HG03432 (cell line): ENCODE measurements at regions not wholly inside any gene's neighbourhood (a gene's known extent, or its start where the extent isn't known, plus 50 kb on each side); places are given as distances from the start of the nearest gene placed in this dataset.
"Not testable (repeated sequence)": the region's sequence is repeated elsewhere in the genome, so short reads cannot be mapped to it uniquely, and the experiment has no call there.

ENCODE experiments used
- ATAC-seq: cut with Tn5 transposase; IDR thresholded peaks from one replicate; pipeline ENCODE4 v1.9.1; 2021; ENCODE audit warnings: mild to moderate bottlenecking, moderate library complexity; ENCODE audit not compliant: unreplicated experiment

GRCh38 chr21:41571938-41572510 lies 64.1 kb upstream of the TMPRSS2 start:
- ATAC-seq = no peak

- ATAC-seq = peak; percentile 88
Observed at GRCh38 chr21:41570791-41571355, 62.9 kb upstream of the TMPRSS2 start.

DNA sequence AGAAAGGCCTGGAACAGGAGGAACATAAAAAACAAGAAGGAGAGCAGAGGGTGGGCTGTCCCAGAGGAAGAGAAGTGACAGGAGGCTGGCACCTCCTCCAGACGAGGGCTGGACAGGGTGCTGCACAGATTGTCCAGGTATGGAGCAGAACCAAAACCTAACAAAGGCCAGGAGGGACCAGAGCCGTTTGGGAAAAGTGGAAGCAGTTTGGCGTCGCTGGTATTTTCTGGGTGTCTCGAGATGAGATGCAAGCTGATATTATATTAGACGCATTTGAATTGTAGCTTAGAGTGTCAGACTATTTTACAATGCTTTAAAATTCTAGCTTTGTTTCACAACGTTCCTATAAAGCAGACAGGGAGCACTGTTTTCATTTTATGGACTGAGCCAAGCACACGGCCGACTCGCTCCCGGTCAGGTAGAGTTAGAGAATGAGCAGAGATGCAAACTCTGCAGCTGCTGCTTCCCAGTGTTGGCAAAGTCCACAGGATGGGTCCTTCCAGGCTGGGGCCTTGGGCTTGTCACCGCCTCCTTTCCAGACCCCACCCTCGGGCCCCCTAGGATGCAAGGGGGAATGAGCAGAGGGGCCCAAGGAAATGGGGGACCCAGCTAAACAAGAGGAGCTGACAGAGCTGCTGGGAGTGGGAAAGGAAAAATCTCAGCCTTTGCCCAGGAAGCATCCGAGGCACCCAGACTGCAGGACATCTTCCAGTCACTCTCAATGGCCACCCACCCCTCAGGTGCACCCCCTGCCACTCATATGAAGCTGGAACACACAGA lies 60.8 kb upstream of the TMPRSS2 start:
- no peak for ATAC-seq

GRCh38 chr21:41567901-41568510 lies 60.0 kb upstream of the TMPRSS2 start:
- ATAC-seq = no peak

DNA sequence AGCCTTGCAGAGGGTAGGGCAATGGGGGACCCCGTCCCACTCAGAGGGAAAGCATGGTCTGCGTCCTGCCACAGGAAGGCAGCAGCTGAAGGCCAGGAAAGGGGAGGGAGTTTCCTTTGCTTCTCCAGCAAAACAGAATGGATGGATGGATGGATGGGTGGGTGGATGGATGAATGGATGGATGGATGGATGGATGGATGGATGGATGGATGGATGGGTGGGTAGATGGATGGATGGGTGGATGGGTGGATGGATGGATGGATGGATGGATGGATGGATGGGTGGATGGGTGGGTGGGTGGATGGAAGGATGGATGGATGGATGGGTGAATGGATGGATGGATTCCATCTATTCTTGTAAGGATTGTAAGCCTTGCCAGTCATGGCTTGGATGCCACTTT lies 59.3 kb upstream of the TMPRSS2 start:
- ATAC-seq = not testable (repeated sequence)

DNA sequence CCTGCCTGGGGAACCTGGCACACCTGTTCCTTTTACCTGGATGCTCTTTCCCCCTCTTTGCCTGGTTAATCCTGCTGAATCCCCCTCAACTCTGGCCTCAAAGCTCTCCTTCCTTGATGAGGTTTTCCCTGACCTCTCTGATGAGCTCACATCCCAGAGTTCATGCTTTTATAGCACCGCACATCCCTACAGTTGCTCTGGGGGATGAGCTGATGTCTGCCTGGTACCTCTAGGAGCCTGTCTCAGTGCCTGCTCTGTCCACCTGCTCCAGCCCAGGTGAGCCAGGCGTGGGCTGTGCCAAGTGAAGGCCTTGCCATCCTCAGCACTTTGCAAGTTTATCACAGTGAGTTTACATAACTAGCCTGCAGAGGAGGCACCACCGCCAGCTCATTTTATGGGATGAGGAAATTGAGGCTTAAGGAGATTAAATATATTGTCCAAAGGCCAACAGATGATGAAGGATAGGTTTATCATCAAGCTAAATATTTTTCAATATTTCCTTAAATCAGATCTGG lies 58.6 kb upstream of the TMPRSS2 start:
- no peak for ATAC-seq

GRCh38 chr21:41565550-41565949 lies 57.6 kb upstream of the TMPRSS2 start:
- no peak for ATAC-seq

- ATAC-seq = no peak
Observed at GRCh38 chr21:41564871-41565274, 56.9 kb upstream of the TMPRSS2 start.

DNA sequence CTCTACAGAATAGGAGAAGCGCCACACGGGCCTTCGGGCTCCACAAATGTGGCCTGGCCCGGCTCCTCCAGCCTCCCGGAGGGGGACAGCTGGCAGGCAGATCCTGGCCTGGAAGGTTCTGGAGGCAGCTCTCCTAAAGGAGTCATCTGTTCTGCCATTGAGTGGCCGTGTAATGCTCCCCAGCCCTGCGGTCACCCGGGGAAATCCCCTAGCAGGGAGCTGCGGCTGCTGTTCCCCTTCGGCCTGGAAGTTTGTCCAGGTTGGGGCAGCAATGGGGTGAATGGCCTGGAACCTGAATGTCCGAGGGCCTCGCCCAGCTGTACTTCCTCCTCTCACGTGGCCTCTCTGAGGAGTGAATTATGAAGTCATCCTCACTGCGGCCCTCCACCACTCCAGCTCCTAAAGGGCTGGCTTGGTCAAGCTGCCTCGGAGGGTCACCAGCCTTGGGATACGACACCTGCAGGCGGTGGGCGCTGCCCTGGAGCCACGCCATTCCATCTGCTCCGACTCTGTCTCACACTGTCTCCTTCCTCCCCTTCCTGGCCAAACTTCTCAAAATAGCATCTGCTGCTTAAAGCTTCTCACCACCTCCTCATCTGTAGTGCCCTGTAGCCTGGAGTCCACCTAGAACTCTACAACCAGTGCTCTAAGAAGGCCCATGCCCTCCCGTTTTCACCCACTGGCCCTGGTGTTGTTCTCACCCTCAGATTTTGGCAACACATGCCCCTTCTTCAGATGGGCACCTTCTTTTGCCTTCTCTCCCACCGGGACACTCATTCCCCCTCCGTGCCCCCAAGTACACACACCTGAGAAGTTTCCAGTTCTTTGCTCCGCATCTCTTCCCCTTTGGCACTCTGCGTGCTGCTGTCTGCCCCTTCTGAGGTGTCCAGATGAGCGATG lies 54.4 kb upstream of the TMPRSS2 start:
- ATAC-seq = no peak

GRCh38 chr21:41561701-41562100 lies 53.7 kb upstream of the TMPRSS2 start:
- no peak for ATAC-seq

- no peak for ATAC-seq
Observed at GRCh38 chr21:41560661-41561158, 52.8 kb upstream of the TMPRSS2 start.

DNA sequence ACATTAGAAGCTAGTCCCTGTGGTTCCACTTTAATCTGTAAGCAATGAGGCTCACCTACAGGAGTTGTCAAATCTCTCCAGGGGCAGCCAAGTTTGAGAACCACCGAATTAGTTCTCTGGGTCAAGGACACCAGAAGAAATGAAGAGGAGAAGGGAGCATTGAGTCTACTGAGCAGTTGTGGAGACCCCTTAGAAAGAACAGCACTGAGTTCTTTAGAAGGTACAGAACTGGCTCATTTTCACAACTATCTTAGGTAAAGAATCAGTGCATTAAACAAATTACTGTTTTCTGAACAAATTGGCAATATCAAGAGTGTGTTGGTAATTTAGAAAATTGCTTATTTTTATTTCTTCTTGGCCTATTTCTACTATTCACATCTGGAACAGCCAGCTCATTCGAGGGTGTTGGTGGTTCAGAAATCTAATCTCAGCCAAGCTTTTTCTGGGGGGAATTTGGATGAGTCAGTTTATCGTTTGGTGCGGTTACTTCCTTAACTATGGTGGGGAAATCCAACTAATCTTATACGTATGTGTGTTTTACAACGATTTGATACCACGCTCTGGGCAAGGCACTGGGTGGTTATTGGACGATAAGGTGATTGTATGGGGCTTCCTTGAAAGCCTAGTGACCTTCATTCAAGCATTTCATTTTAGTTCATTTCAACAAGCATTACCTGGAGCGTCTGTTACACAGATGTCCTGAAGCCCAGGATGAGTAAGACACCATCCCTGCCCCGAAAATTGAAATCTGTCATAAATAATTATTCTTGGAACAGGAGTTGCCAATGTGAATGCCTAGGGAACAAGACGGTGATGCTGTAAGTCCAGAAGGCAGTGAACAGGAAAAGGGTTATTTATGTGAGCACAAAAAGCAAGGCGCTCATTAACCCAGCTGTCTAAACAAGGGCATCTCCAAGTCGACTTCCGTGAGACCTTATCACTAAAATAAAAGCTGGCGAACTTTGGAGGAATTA lies 52.0 kb upstream of the TMPRSS2 start:
- ATAC-seq = peak; percentile 49

DNA sequence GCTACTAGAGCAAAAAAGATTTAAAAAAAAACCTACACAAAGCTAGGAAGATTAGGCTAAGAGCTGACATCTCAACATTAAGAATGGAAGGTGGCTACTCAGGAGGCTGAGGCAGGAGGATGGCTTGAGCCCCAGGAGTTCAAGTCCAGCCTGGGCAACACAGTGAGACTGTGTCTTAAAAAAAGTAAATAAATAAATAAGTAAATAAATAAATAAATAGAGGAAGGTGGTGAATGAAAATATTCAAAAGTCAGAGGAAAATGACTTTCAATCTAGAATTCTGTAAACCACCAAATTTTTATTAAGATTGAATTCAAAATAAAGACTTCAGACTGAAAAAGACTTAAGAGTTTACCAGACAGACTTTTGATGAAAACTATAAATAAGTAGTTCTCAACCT lies 50.9 kb upstream of the TMPRSS2 start:
- ATAC-seq = no peak

- ATAC-seq = no peak
Observed at GRCh38 chr21:41557884-41558283, 49.9 kb upstream of the TMPRSS2 start.
